HFF-Myc (cell line): ENCODE measurements at regions not wholly inside any gene's neighbourhood (a gene's known extent, or its start where the extent isn't known, plus 50 kb on each side); places are given as distances from the start of the nearest gene placed in this dataset.

ENCODE experiments used
- DNase-seq: peaks from one replicate; pipeline ENCODE4 v3.0.0-alpha.2; 2011; ENCODE audit warnings: low read depth; ENCODE audit errors: extremely low read depth
- H3K4me3 ChIP-seq: replicated peaks from 2 replicates; pipeline ENCODE4 v1.5.1; 2011; ENCODE audit warnings: low read depth, mild to moderate bottlenecking, control low read depth, low read length
- TF ChIP-seq, protein P1 (sequence below): IDR thresholded peaks from 2 replicates; pipeline ENCODE4 v1.5.1; 2012; ENCODE audit warnings: mild to moderate bottlenecking, low read depth, low read length, control low read depth; ENCODE audit errors: missing control alignments

DNA sequence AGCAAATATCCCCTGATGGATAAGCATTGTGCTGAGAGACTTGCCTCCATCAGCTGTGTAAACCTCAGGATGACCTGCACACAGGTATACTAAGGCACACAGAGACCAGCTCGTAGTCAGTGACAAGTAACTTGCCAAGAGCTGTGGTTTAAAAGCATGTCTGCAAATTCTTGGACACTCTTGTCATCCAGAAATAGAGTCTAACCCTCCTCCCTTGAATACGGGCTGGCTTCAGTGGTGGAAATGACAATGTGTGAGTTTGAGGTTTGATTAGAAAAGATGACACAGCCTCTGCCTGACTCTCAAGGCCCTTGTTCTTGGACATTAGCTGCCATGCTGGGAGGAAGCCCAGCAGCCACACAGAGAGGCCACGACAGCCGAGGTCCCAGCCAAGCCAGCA lies 114.4 kb downstream of the GADD45G start:
- DNase-seq = no peak
- TF ChIP-seq, protein P1, sequence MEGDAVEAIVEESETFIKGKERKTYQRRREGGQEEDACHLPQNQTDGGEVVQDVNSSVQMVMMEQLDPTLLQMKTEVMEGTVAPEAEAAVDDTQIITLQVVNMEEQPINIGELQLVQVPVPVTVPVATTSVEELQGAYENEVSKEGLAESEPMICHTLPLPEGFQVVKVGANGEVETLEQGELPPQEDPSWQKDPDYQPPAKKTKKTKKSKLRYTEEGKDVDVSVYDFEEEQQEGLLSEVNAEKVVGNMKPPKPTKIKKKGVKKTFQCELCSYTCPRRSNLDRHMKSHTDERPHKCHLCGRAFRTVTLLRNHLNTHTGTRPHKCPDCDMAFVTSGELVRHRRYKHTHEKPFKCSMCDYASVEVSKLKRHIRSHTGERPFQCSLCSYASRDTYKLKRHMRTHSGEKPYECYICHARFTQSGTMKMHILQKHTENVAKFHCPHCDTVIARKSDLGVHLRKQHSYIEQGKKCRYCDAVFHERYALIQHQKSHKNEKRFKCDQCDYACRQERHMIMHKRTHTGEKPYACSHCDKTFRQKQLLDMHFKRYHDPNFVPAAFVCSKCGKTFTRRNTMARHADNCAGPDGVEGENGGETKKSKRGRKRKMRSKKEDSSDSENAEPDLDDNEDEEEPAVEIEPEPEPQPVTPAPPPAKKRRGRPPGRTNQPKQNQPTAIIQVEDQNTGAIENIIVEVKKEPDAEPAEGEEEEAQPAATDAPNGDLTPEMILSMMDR = no peak
- no peak overlapping the region for H3K4me3 ChIP-seq

DNA sequence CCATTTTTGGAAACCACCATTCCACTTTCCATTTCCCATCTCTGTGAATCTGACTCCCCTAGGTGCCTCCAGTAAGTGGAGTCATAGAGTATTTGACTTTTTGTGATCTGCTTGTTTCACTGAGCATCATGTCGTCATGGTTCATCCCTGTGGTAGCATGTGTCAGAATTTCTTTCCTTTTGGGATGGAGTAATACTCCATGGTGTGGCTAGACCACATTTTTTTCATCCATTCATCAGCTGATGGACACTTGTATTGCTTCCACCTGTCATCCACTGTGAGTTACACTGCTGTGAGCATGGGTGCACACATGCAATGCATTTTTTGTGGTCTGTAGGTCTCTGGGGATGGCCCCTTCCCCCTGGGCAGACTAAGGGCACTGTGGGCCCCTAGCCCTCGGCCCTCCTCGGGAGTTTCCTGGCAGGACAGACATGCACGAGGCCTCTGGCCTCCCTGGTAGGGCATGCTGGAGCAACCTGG lies 115.9 kb downstream of the GADD45G start:
- TF ChIP-seq, protein P1 = no peak
- DNase-seq = no peak
- no peak overlapping the region for H3K4me3 ChIP-seq

DNA sequence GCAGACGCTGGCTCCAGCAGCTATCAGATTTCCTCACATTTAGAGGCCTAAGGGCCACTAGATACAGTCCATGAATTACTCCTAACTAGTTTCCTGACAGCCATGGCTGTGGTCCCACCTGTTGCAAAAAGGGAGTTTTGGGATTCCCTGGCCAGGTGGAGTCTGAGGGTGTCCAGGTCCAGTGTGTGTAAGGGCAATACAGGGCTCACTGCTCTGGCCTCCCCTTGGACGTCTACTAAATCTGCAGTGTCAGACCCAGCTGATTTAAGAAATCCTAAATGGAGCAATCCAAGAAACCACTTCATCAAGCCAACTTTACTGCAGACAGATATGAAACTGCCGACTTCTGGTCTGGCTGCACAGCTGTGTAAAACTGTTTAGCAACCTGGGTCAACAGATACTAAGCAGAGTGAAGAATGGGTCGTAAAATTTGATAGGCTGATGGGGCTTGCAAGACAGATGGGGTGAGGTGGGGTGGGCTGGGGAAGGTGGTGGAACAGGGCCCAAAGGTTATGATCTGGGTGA lies 116.4 kb downstream of the GADD45G start:
- TF ChIP-seq, protein P1 = no peak
- no peak overlapping the region for H3K4me3 ChIP-seq
- DNase-seq = no peak

DNA sequence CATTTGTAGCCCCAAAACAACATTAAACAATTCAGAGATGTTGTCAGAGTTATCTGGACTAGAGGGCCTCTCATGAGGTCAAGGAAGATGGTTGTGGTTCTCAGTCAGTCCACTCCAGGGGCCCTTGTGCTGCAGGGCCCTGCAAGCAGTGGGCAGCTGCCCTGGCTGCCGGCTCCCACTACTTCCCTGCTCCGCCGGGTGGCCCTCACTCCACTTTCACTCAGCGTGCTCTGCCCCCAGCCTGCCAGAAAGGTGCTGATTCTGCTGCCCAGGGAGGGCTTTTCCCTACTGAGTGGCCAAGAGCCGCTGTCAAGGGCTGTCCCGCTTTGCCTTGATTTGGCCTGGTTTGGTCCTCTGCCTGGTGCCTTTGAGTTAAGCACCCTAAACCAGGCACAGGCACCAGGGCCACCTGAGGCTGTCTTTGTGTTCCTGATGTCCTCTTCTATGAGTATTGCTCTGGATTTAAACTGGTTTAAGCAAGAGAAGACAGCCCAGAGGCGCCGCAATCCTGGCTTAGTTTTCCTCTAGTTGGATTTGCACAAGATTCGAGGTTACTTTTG lies 117.2 kb downstream of the GADD45G start:
- TF ChIP-seq, protein P1 = no peak

DNA sequence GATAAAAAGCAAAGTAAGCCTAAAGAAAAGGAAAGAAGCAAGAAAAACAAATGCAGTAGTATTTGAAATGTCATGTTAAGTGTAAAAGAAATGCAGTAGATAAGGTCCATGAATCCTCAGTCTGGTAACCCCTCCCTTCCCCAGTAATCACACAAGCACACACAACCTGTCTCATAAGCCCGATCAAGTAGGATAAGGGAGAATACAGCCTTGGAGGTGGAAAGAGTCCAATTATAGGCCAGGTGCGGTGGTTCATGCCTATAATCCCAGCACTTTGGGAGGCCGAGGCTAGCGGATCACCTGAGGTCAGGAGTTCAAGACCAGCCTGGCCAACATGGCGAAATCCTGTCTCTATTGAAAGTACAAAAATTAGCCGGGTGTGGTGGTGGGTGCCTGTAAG lies 117.9 kb downstream of the GADD45G start:
- H3K4me3 ChIP-seq = no peak overlapping the region
- TF ChIP-seq, protein P1 = no peak
- DNase-seq = no peak

More for the DNA sequence above, 117.2 kb downstream of the GADD45G start:
- DNase-seq = no peak
- no peak overlapping the region for H3K4me3 ChIP-seq

DNA sequence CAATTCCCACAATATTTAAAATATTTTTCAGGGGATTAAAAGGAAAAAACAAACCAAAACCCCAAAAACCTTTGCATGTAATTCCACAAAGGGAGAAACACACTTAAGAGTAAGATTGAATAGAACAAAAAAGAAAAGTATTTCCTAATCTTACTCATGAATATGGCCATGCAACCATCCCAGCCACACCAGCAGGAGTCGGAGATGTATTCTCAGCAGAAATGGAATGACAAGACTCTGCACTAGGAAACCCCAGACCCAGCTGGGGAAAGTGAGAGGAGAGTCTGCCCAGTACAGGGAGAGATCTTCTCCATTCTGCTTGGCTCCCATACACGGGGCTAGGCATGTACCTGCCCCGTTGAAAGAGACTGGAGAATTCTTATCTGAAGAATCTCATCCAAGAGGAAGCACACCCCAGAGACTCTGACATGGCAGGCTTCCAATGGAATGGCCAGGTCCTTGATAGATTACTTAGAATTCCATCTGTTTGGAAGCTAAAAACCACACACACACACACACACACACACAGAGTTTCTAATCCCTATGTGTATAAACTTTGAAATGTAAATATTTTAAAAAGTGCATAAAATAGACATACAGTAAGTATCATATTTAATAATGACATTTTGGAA lies 118.8 kb downstream of the GADD45G start:
- TF ChIP-seq, protein P1 = no peak
- no peak for DNase-seq
- H3K4me3 ChIP-seq = no peak overlapping the region
